SK-N-SH (cell line): ENCODE measurements at regions not wholly inside any gene's neighbourhood (a gene's known extent, or its start where the extent isn't known, plus 50 kb on each side); places are given as distances from the start of the nearest gene placed in this dataset.
"Not testable (repeated sequence)": the region's sequence is repeated elsewhere in the genome, so short reads cannot be mapped to it uniquely, and the experiment has no call there.

Source experiments
- CTCF ChIA-PET: fragments of 300-600, 350-600 bp; formaldehyde crosslinking; extraction: SDS; loops from one replicate; lab custom pipeline; 2021; lab: Yijun Ruan, JAX
- POLR2A ChIA-PET: fragments of 350-600 bp; sonication (Branson Sonifier 250); formaldehyde crosslinking; extraction: SDS; loops from one replicate; lab custom pipeline; 2020; ENCODE audit warnings: antibody characterized with exemption, inconsistent platforms; lab: Yijun Ruan, JAX
- DNase-seq: peaks from one replicate; pipeline ENCODE4 v3.0.0; 2012
- H2AFZ ChIP-seq: fragments of 200-600 bp; sonication (generic); 2 replicates; pipeline ENCODE4 v1.8.1; 2016; ENCODE audit warnings: antibody characterized with exemption, mild to moderate bottlenecking, low read depth
- H3F3A ChIP-seq: fragments of 200-600 bp; sonication (generic); replicated peaks from 2 replicates; pipeline ENCODE3; 2016; ENCODE audit warnings: antibody characterized with exemption, mild to moderate bottlenecking; ENCODE audit not compliant: insufficient read depth
- H3K27ac ChIP-seq, 2 experiments: fragments of 200-500 bp in 1 of 2; fragments of 200-600 bp in 1 of 2; sonication (Bioruptor generic) in 1 of 2; sonication (generic), shearing (Covaris generic) in 1 of 2; 2 replicates each; pipeline versions ENCODE4 v1.5.1 to v1.6.1; 2014 to 2016; ENCODE audit warnings: low read depth in 2 of 2, inconsistent platforms in 1 of 2, low read length in 1 of 2, mild to moderate bottlenecking in 1 of 2, mixed read lengths in 1 of 2
- H3K27me3 ChIP-seq: fragments of 200-600 bp; sonication (generic), shearing (Covaris generic); 2 replicates; pipeline ENCODE4 v1.6.1; 2016; ENCODE audit warnings: mixed run types; ENCODE audit not compliant: insufficient read depth
- H3K36me3 ChIP-seq, 2 experiments: fragments of 200-500 bp in 1 of 2; fragments of 200-600 bp in 1 of 2; sonication (Bioruptor generic) in 1 of 2; sonication (generic) in 1 of 2; replicated peaks in 1 of 2; 2 replicates each; pipeline versions ENCODE3 to v1.5.1; 2014 to 2016; ENCODE audit warnings: low read length in 1 of 2, mild to moderate bottlenecking in 1 of 2; ENCODE audit not compliant: insufficient read depth in 2 of 2, control insufficient read depth in 1 of 2
- H3K4me1 ChIP-seq, 2 experiments: fragments of 200-500 bp in 1 of 2; fragments of 200-600 bp in 1 of 2; sonication (Bioruptor generic) in 1 of 2; sonication (generic), shearing (Covaris generic) in 1 of 2; 2 replicates each; pipeline versions ENCODE4 v1.5.1 to v1.6.1; 2014 to 2016; ENCODE audit warnings: low read depth in 1 of 2, low read length in 1 of 2, mixed run types in 1 of 2; ENCODE audit not compliant: insufficient read depth in 2 of 2, control insufficient read depth in 1 of 2
- H3K4me2 ChIP-seq: fragments of 200-600 bp; sonication (generic), shearing (Covaris generic); 2 replicates; pipeline ENCODE4 v1.6.1; 2017; ENCODE audit warnings: mixed run types
- H3K4me3 ChIP-seq, 2 experiments: fragments of 200-500 bp in 1 of 2; fragments of 200-600 bp in 1 of 2; sonication (Bioruptor generic) in 1 of 2; sonication (generic), shearing (Covaris generic) in 1 of 2; 2 replicates each; pipeline versions ENCODE4 v1.5.1 to v1.8.1; 2014 to 2016; ENCODE audit warnings: low read depth in 2 of 2, inconsistent platforms in 1 of 2, low read length in 1 of 2, mild to moderate bottlenecking in 1 of 2, mixed read lengths in 1 of 2, moderate library complexity in 1 of 2
- H3K79me2 ChIP-seq: fragments of 200-600 bp; sonication (generic); 2 replicates; pipeline ENCODE4 v1.8.1; 2017; ENCODE audit warnings: mild to moderate bottlenecking; ENCODE audit not compliant: insufficient read depth
- H3K9ac ChIP-seq: fragments of 200-600 bp; sonication (generic); 2 replicates; pipeline ENCODE4 v1.6.1; 2017; ENCODE audit warnings: mixed run types
- H3K9me2 ChIP-seq: fragments of 200-600 bp; sonication (generic); 2 replicates; pipeline ENCODE4 v1.6.1; 2017; ENCODE audit warnings: mixed run types
- H3K9me3 ChIP-seq: fragments of 200-600 bp; sonication (generic); 2 replicates; pipeline ENCODE4 v1.6.1; 2017; ENCODE audit warnings: mixed run types, mild to moderate bottlenecking, moderate library complexity
- H4K20me1 ChIP-seq: fragments of 200-600 bp; sonication (generic); 2 replicates; pipeline ENCODE4 v1.6.1; 2017; ENCODE audit warnings: mild to moderate bottlenecking, mixed run types; ENCODE audit not compliant: insufficient read depth
- WGBS: methylation state at CpG from one replicate; pipeline ENCODE4 v1.1.6; 2017; ENCODE audit warnings: low lambda C conversion rate; 5-methylcytosine and 5-hydroxymethylcytosine counted together

- H3K79me2 ChIP-seq, H3K4me1 ChIP-seq, H3K27ac ChIP-seq, H3K9me3 ChIP-seq, H3F3A ChIP-seq, H3K27me3 ChIP-seq, DNase-seq, H3K4me3 ChIP-seq, CTCF ChIA-PET, POLR2A ChIA-PET, H4K20me1 ChIP-seq, H3K36me3 ChIP-seq, H2AFZ ChIP-seq, H3K4me2 ChIP-seq, H3K9me2 ChIP-seq, H3K9ac ChIP-seq: not testable (repeated sequence)
- WGBS = 34% methylated on average over 7 of the region's 7 CpGs
Observed at GRCh38 chr11:3572976-3573647, 68.7 kb downstream of the ART5 start.

DNA sequence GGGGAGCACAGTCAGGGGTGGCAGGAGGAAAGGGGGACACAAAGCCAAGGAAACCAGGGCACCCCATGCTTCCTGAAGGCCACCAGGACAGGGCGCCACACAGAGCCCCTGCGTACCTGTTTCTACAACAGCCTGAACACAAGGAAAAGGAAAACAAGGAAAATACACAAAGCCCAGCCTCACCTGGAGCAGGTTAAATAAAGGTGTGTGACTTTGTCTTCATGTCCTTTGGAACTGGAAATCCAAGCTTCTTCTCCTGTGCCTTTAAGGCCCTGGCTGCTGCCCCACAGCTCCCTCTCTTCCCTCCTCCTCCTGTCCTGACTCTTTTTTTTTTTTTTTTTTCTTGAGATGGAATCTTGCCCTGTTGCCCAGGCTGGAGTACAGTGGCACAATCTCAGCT is 70.0 kb downstream of the ART5 start:
- H3K36me3 ChIP-seq, H3K9me2 ChIP-seq, H3K4me1 ChIP-seq, CTCF ChIA-PET, H3K27me3 ChIP-seq, H2AFZ ChIP-seq, H3K9ac ChIP-seq, H3K4me3 ChIP-seq, H3K9me3 ChIP-seq, H3K27ac ChIP-seq, H3K79me2 ChIP-seq, H4K20me1 ChIP-seq, H3K4me2 ChIP-seq, H3F3A ChIP-seq, DNase-seq, POLR2A ChIA-PET: not testable (repeated sequence)
- WGBS = 59% methylated on average over 2 of the region's 2 CpGs

DNA sequence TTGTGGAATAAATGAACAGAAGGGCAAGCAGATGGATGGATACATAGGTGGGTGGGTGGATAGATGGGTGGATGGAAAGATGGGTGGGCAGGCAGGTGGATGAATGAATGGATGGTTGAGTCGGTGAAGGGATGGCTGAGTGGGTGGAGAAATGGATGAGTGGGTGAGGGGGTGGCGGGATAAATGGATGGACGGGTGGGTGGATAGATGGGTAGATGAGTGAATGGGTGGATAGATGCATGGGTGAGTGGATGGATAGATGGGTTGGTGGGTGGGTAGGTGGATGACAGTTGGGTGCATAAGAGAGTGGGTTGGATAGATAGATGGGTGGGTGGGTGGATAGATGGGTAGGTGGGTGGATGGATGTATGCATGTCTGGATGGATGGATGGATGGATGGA is 76.0 kb downstream of the ART5 start:
- H3F3A ChIP-seq, H3K4me1 ChIP-seq, H4K20me1 ChIP-seq, DNase-seq, H3K79me2 ChIP-seq, H3K27ac ChIP-seq, H3K4me3 ChIP-seq, H3K27me3 ChIP-seq, POLR2A ChIA-PET, H3K9ac ChIP-seq, CTCF ChIA-PET, H3K36me3 ChIP-seq, H3K9me2 ChIP-seq, H2AFZ ChIP-seq, H3K9me3 ChIP-seq, H3K4me2 ChIP-seq: not testable (repeated sequence)
- WGBS = 8% methylated on average over 3 of the region's 3 CpGs

GRCh38 chr11:3564383-3564782 is 77.4 kb downstream of the ART5 start:
- WGBS = 0% methylated on average over 1 of the region's 1 CpG
- H3K4me1 ChIP-seq, H3K9me2 ChIP-seq, POLR2A ChIA-PET, H3K27me3 ChIP-seq, H3K4me2 ChIP-seq, H3K9me3 ChIP-seq, H3K27ac ChIP-seq, H3K79me2 ChIP-seq, H3F3A ChIP-seq, H3K4me3 ChIP-seq, H4K20me1 ChIP-seq, DNase-seq, H3K36me3 ChIP-seq, CTCF ChIA-PET, H3K9ac ChIP-seq, H2AFZ ChIP-seq: not testable (repeated sequence)

DNA sequence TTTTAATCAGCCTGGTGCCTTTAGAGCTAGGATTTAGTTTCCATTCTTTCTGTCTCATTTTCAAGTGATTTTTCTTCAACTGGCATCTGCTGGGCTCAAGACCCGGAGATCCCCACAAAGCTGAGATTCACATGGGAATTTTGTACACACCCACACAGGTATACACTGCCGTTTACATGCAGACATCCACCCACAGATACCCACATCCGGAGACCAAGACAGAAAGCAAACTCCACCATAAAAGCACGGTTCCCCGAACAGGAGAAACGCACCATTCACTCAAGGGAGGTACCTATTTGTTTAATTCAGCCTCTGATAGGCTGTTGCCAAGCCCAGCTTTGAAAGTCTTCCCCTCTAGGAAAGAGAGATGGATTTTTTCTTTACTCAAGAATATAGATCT is 87.2 kb downstream of the ART5 start:
- POLR2A ChIA-PET, CTCF ChIA-PET: not testable (repeated sequence)
- 12% methylated on average over 6 of the region's 6 CpGs for WGBS

DNA sequence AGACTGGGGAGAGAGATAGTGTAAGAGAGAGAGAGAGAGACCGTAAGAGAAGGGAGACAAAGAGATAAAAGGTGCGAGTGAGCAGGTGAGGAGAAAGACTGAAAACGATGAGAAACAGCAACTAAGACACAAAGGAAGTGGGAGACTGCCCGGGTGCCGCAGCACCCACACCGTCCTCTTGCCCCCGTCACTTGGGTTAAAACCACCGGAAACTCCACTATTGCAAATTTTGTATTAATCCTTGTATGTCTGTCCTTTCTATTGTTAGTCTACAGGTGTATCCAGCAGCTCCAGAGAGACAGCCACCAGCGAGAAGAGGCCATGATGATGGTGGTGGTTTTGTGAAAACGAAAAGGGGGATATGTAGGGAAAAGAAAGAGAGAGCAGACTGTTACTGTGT is 96.8 kb downstream of the ART5 start:
- H3F3A ChIP-seq, H4K20me1 ChIP-seq, H3K27me3 ChIP-seq, H3K36me3 ChIP-seq, CTCF ChIA-PET, H2AFZ ChIP-seq, H3K27ac ChIP-seq, H3K4me1 ChIP-seq, H3K9ac ChIP-seq, H3K79me2 ChIP-seq, H3K4me2 ChIP-seq, DNase-seq, H3K9me2 ChIP-seq, H3K9me3 ChIP-seq, POLR2A ChIA-PET, H3K4me3 ChIP-seq: not testable (repeated sequence)
- 37% methylated on average over 10 of the region's 10 CpGs for WGBS

More for the DNA sequence above, 87.2 kb downstream of the ART5 start:
- H2AFZ ChIP-seq, H3K9me3 ChIP-seq, H3F3A ChIP-seq, DNase-seq, H3K36me3 ChIP-seq, H3K4me2 ChIP-seq, H3K4me3 ChIP-seq, H3K27me3 ChIP-seq, H4K20me1 ChIP-seq, H3K79me2 ChIP-seq, H3K4me1 ChIP-seq, H3K9ac ChIP-seq, H3K9me2 ChIP-seq, H3K27ac ChIP-seq: not testable (repeated sequence)
